Glomerular endothelial cell (primary cell): ENCODE measurements at regions not wholly inside any gene's neighbourhood (a gene's known extent, or its start where the extent isn't known, plus 50 kb on each side); places are given as distances from the start of the nearest gene placed in this dataset.

Experiments
- DNase-seq: peaks from one replicate; pipeline ENCODE4 v3.0.0-alpha.2; 2011; ENCODE audit warnings: low read depth, low spot score; ENCODE audit errors: extremely low read depth

- DNase-seq: no peak
Measured at GRCh38 chr2:78553866-78554647, 471.4 kb upstream of the REG3G start.

- DNase-seq: no peak
Measured at GRCh38 chr2:78561876-78562275, 463.6 kb upstream of the REG3G start.

GRCh38 chr2:78564666-78565065 is 460.8 kb upstream of the REG3G start:
- no peak for DNase-seq

- no peak for DNase-seq
Measured at GRCh38 chr2:78568782-78569373, 456.6 kb upstream of the REG3G start.

DNA sequence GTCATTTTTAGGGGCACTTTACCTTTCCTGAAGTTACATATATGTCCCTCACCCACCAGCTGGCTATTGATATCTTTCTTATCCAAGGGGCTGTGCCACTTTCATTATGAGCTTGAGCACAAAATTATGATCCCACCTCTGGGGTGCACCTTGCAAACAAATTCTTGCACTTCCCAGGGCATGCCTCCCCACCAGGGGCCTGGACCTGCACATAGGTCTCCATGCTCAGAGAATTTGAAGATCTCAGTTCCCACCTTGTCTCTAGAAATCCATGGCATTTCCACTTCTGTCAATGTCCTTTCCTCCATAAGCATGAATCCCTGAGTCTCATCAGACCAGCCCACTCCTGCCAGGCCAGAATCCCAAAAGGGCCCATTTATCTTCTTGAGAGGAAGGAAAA is 449.1 kb upstream of the REG3G start:
- DNase-seq: no peak

DNA sequence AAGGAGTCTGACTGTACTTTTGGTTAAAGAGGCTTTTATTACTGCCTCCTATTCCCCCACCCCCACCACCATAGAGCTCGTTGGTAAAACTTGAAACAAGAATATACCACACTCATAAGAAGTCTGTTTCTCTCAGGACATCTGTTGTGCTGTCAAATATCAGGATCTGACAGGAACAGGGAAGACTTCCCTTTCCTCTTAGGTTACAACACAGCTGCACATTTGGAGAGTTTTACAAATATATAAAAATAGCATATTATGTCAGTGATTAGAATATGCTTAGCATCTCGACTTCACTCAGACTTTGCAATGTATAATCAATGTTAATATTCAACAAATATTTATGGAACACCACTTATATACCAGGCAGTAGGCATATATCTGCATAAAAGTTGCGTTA is 439.6 kb upstream of the REG3G start:
- DNase-seq: no peak

DNA sequence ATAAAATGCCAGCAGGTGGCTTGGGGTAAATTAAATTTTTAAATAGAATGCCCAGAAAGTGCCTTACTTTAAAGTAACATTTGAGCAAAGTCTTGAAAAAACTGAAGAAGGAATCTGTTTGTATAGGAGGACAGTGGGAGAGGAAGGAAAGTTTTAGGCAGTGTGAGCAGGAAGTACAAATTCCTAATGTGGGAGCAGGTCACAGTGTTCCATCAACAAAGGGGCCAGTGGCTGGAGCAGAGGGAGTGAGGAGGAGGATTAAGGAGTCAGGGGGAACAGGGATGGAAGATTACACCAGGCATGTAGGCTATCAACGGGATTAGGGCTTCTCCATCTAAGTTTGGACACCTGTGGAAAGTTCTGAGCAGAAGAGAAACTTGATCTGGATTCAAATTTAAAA is 439.2 kb upstream of the REG3G start:
- DNase-seq: no peak

DNA sequence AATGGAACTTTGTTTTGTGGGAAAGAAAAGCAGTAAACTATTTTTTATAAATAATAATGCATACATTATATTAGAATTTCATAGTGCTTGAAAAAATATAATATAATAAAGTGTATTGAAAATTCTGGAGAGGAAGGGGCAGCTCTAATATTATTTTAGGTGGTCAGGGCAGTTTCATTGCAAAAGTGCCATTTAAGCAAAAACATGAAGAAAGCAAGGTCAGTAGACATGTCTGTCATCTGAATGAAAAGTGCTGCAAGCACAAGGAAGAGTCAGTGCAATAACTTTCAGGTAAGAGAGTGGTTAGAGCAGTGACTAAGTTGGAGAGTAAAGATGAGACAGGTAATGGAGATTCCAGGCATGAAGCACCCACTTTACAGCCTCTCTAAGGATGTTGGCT is 435.6 kb upstream of the REG3G start:
- no peak for DNase-seq

GRCh38 chr2:78592491-78592890 is 433.0 kb upstream of the REG3G start:
- DNase-seq: no peak

- DNase-seq: no peak
Measured at GRCh38 chr2:78601113-78601512, 424.4 kb upstream of the REG3G start.

- DNase-seq: no peak
Measured at GRCh38 chr2:78602862-78603261, 422.6 kb upstream of the REG3G start.

DNA sequence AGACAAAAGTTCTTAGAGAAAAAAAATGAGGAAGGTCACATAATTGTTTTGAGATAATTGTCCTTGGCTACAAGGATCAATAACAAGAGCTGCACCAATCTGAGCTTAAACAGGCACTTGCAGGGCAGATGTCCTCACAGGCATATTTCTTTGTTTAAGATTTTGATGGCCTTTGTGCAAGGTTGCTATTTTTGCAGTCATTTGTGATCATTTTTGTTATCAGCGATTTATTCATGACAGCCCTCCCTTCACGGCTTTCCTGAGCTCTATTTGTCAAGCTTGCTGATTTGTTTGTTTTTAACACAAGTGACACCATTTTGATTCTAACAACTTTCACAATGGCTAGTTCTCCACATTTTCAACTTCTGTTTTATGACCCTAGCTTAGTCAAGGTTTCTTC is 418.6 kb upstream of the REG3G start:
- no peak for DNase-seq

DNA sequence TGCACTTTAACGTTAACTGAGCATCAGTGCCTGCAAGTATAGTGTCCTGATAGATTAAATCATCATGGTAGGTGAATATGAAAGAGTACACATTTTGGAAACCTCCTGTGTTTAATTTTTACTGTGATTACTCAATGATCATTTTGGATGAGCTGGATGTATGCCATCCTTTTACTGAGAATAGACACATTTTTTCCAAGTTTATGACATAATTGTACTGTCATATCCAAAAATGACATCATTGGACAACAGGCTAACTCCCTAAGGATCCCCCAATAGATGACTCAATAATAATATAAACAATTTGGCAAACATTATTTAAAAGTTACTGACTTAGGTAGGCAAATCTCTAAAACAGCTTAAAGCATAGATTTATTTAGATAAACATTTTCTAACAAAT is 410.8 kb upstream of the REG3G start:
- DNase-seq: no peak

DNA sequence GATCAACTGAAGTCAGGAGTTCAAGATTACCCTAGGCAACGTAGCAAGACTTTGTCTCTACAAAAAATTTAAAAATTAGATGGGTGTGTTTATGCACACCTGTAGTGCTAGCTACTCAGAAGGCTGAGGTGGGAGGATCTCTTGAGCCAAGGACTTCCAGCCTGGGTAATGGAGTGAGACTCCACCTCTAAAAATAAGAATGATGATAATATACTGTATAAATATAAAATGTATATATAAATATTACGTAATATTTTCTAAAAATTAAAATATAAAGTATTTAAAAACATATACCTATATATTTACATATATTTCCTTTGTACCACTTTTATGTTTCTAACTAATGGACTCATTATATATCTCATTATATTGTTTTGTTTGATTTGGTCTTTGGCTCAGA is 409.5 kb upstream of the REG3G start:
- DNase-seq: no peak

- DNase-seq: no peak
Measured at GRCh38 chr2:78634425-78634824, 391.1 kb upstream of the REG3G start.

GRCh38 chr2:78644854-78645253 is 380.6 kb upstream of the REG3G start:
- no peak for DNase-seq

DNA sequence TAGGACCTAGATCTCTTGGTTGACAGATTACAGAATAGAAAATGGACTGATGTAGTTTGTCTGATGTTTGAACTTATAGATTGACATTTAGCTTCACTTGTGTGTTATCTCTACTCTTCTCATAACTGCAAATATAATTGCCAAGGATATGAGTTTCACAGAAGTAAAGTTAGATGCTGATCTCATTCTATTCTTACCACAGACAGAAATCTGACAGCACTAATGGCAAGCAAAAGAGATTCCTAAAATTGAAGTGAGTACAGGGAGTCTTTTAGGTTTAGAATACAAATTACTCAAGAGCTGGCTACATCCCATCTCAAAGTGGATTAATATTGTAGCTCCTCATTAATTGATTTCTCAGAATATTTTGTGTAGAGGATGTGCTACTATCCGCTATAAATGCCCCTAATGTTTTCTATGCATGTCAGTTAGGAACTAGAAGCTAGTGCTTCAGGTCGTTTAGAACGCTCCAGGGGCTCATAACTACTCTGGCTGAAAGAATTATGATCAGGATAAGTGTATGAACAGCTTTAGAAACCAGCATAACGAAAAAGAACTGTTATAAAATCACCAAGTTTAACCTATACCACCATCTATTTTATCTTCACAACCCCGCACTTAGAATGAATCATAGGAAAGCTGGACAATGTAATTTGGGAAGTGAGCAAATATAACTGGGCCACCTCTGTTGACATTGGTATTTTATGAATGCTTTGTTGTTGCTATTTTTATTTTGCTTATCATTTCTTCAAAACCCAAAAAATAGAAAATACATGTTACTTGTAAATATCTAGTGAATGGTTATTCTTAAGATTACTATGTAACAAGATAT is 378.8 kb upstream of the REG3G start:
- no peak for DNase-seq

- no peak for DNase-seq
Measured at GRCh38 chr2:78648558-78648957, 376.9 kb upstream of the REG3G start.

- no peak for DNase-seq
Measured at GRCh38 chr2:78654941-78655340, 370.6 kb upstream of the REG3G start.

DNA sequence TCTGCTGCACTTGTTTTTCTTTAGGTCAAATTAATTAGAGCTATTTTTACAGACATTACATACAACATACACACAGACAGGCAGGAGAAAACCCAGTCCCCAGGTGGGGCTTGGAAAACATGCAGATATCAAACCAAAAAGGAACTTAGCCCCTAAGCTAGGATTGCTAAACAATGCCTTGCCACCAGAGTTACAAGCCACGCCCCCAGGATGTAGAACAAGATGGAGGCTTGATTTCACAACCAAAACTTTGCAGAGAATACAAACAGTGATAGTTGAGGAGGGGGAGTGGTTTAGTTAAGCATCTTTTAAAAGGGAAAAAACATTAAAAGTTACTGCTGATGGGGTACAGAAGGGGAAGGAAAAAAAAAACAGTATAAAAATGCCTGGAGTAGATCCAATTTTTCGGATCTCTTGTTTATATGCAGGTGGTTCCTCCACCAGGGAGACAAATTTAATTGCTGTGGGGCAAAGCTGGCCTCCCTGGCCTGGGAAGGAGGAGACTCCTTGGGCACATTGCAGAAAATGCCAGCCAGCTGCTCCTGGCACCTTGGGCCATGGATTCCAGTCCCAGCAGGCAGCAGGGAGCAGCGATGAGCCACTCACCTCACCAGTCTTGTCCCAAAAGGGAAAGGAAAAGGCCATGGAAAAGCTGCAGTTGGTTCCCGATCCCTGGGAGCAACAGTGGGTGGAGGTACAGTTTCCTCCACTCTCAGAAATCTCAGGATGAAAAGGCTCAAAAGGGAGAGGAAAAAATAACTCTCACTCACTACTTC is 348.4 kb upstream of the REG3G start:
- no peak for DNase-seq

GRCh38 chr2:78677774-78678173 is 347.7 kb upstream of the REG3G start:
- DNase-seq: no peak
